H1 (cell line): ENCODE measurements at regions not wholly inside any gene's neighbourhood (a gene's known extent, or its start where the extent isn't known, plus 50 kb on each side); places are given as distances from the start of the nearest gene placed in this dataset.

ENCODE experiments used
- CTCF ChIA-PET: fragments of 300-600 bp; sonication (Branson Sonifier 250); formaldehyde crosslinking; loops from one replicate; lab custom pipeline; 2021; ENCODE audit not compliant: partially characterized antibody; lab: Charles Lee
- POLR2A ChIA-PET: fragments of 300-600 bp; sonication (Branson Sonifier 250); formaldehyde crosslinking; loops from one replicate; lab custom pipeline; 2021; ENCODE audit warnings: inconsistent platforms; ENCODE audit not compliant: partially characterized antibody; lab: Charles Lee
- DNase-seq, 2 experiments: peaks; one replicate each; pipeline versions ENCODE4 v3.0.0 to v3.0.0-alpha.2; 2010 to 2022; ENCODE audit warnings: low spot score in 2 of 2, low read depth in 1 of 2, mixed read lengths in 1 of 2
- FAIRE-seq: peaks from 2 replicates; lab custom pipeline; 2011; peaks lifted over from hg19 to GRCh38; lab: Jason Lieb, UNC
- H2AFZ ChIP-seq: 2 replicates; pipeline ENCODE4 v1.8.1; 2012; ENCODE audit warnings: low read length, inconsistent platforms
- H2AK5ac ChIP-seq: 2 replicates; pipeline ENCODE4 v1.6.1; 2013; ENCODE audit warnings: low read depth, low read length
- H2BK120ac ChIP-seq: replicated peaks from 2 replicates; pipeline ENCODE3; 2013; ENCODE audit warnings: low read depth, low read length, inconsistent platforms
- H2BK12ac ChIP-seq: 2 replicates; pipeline ENCODE4 v1.6.1; 2013; ENCODE audit warnings: low read depth, low read length
- H2BK15ac ChIP-seq: 2 replicates; pipeline ENCODE4 v1.6.1; 2013; ENCODE audit warnings: low read length
- H2BK20ac ChIP-seq: 2 replicates; pipeline ENCODE4 v1.6.1; 2013; ENCODE audit warnings: low read length
- H2BK5ac ChIP-seq: 2 replicates; pipeline ENCODE4 v1.6.1; 2013; ENCODE audit warnings: low read depth, low read length
- H3K14ac ChIP-seq: 2 replicates; pipeline ENCODE4 v1.6.1; 2013; ENCODE audit warnings: inconsistent platforms; ENCODE audit not compliant: insufficient read length
- H3K18ac ChIP-seq: 2 replicates; pipeline ENCODE4 v1.6.1; 2013; ENCODE audit warnings: low read length; ENCODE audit errors: extremely low read depth
- H3K23ac ChIP-seq: 2 replicates; pipeline ENCODE4 v1.6.1; 2013; ENCODE audit warnings: inconsistent platforms; ENCODE audit not compliant: insufficient read length
- H3K23me2 ChIP-seq: 2 replicates; pipeline ENCODE4 v1.6.1; 2013; ENCODE audit warnings: low read depth, low read length
- H3K27ac ChIP-seq: 2 replicates; pipeline ENCODE4 v1.6.1; 2011; ENCODE audit warnings: low read depth, low read length, inconsistent platforms
- H3K27me3 ChIP-seq, 4 experiments: replicated peaks in 1 of 4; 1 replicate in 1 of 4; 2 replicates in 3 of 4; pipeline versions ENCODE4 v1.6.1 to v1.8.1; 2011 to 2013; ENCODE audit warnings: low read length in 3 of 4, mild to moderate bottlenecking in 3 of 4, inconsistent platforms in 2 of 4, mixed read lengths in 2 of 4, moderate library complexity in 1 of 4; ENCODE audit not compliant: control insufficient read depth in 3 of 4, insufficient read depth in 3 of 4; ENCODE audit errors: extremely low read depth in 1 of 4
- H3K36me3 ChIP-seq, 4 experiments: 2 replicates each; pipeline versions ENCODE4 v1.6.1 to v1.8.1; 2011 to 2013; ENCODE audit warnings: mild to moderate bottlenecking in 4 of 4, low read length in 3 of 4, moderate library complexity in 2 of 4, control low read depth in 1 of 4, inconsistent platforms in 1 of 4; ENCODE audit not compliant: insufficient read depth in 4 of 4, control insufficient read depth in 2 of 4
- H3K4ac ChIP-seq: replicated peaks from 2 replicates; pipeline ENCODE3; 2013; ENCODE audit warnings: low read length, low read depth, mixed read lengths, inconsistent platforms; ENCODE audit not compliant: insufficient read length
- H3K4me1 ChIP-seq, 4 experiments: replicated peaks in 1 of 4; 1 replicate in 1 of 4; 2 replicates in 3 of 4; pipeline versions ENCODE4 v1.6.1 to v1.8.1; 2011 to 2013; ENCODE audit warnings: low read length in 3 of 4, inconsistent platforms in 2 of 4, mixed read lengths in 1 of 4; ENCODE audit not compliant: insufficient read depth in 4 of 4, control insufficient read depth in 3 of 4
- H3K4me2 ChIP-seq, 2 experiments: 2 replicates each; pipeline versions ENCODE4 v1.6.1 to v1.8.1; 2011 to 2013; ENCODE audit warnings: low read depth in 2 of 2, low read length in 2 of 2, control low read depth in 1 of 2, inconsistent platforms in 1 of 2, mild to moderate bottlenecking in 1 of 2; ENCODE audit not compliant: insufficient read depth in 1 of 2
- H3K4me3 ChIP-seq, 4 experiments: fragments of 200-600, 300-600 bp in 1 of 4; sonication (generic), shearing (Covaris generic), sonication (Bioruptor Twin) in 1 of 4; 2 replicates each; pipeline versions ENCODE4 v1.5.1 to v1.8.1; 2011 to 2016; ENCODE audit warnings: low read length in 4 of 4, low read depth in 3 of 4, control low read depth in 2 of 4, inconsistent platforms in 2 of 4, mild to moderate bottlenecking in 2 of 4, mixed read lengths in 1 of 4, moderate library complexity in 1 of 4; ENCODE audit not compliant: insufficient read depth in 2 of 4; ENCODE audit errors: extremely low read depth in 1 of 4
- H3K56ac ChIP-seq: replicated peaks from 2 replicates; pipeline ENCODE3; 2013; ENCODE audit warnings: low read depth, mild to moderate bottlenecking, mixed read lengths, low read length, inconsistent platforms; ENCODE audit not compliant: insufficient read length
- H3K79me1 ChIP-seq: 2 replicates; pipeline ENCODE4 v1.6.1; 2013; ENCODE audit warnings: low read depth, low read length, control low read depth
- H3K79me2 ChIP-seq, 2 experiments: 2 replicates each; pipeline versions ENCODE4 v1.6.1 to v1.8.1; 2012 to 2013; ENCODE audit warnings: low read length in 2 of 2, mild to moderate bottlenecking in 2 of 2, inconsistent platforms in 1 of 2; ENCODE audit not compliant: insufficient read depth in 2 of 2, control insufficient read depth in 1 of 2
- H3K9ac ChIP-seq, 4 experiments: replicated peaks in 1 of 4; 1 replicate in 1 of 4; 2 replicates in 3 of 4; pipeline versions ENCODE4 v1.6.1 to v1.8.1; 2011 to 2013; ENCODE audit warnings: low read depth in 3 of 4, low read length in 3 of 4, control low read depth in 2 of 4, mild to moderate bottlenecking in 2 of 4, moderate library complexity in 2 of 4, inconsistent platforms in 1 of 4; ENCODE audit errors: extremely low read depth in 1 of 4
- H3K9me3 ChIP-seq, 2 experiments: 2 replicates each; pipeline versions ENCODE4 v1.6.1 to v1.8.1; 2012 to 2013; ENCODE audit warnings: mild to moderate bottlenecking in 2 of 2, moderate library complexity in 2 of 2, control low read depth in 1 of 2, inconsistent platforms in 1 of 2, low read depth in 1 of 2, low read length in 1 of 2, mixed read lengths in 1 of 2; ENCODE audit not compliant: insufficient read depth in 2 of 2
- H4K20me1 ChIP-seq, 2 experiments: replicated peaks in 1 of 2; 2 replicates each; pipeline versions ENCODE3 to v1.8.1; 2011 to 2013; ENCODE audit warnings: inconsistent platforms in 2 of 2, low read length in 2 of 2, mild to moderate bottlenecking in 1 of 2; ENCODE audit not compliant: insufficient read depth in 2 of 2, control insufficient read depth in 1 of 2
- H4K5ac ChIP-seq: 2 replicates; pipeline ENCODE4 v1.6.1; 2013; ENCODE audit warnings: low read length, low read depth, mixed read lengths, inconsistent platforms; ENCODE audit not compliant: insufficient read length
- H4K8ac ChIP-seq: 2 replicates; pipeline ENCODE4 v1.8.0; 2013; ENCODE audit warnings: mild to moderate bottlenecking, moderate library complexity, low read length, inconsistent platforms; ENCODE audit not compliant: insufficient read depth; ENCODE audit errors: extremely low read depth
- H4K91ac ChIP-seq: replicated peaks from 2 replicates; pipeline ENCODE3; 2013; ENCODE audit warnings: low read length, mixed read lengths, inconsistent platforms; ENCODE audit not compliant: insufficient read length
- WGBS, 2 experiments: shearing (Covaris generic) in 1 of 2; methylation state at CpG; one replicate each; pipeline versions ENCODE4 v1.1.6 to v1.1.7; 2013 to 2015; ENCODE audit warnings: low lambda C conversion rate in 2 of 2, mixed read lengths in 2 of 2, inconsistent platforms in 1 of 2, low coverage in 1 of 2, missing lambda C conversion rate in 1 of 2; ENCODE audit not compliant: insufficient replicate concordance in 2 of 2, insufficient coverage in 1 of 2, insufficient read length in 1 of 2; ENCODE audit errors: extremely low coverage in 1 of 2, missing lambda C conversion rate in 1 of 2; 5-methylcytosine and 5-hydroxymethylcytosine counted together
- TF ChIP-seq, protein P1 (sequence below): IDR thresholded peaks from 2 replicates; pipeline ENCODE4 v1.6.1; 2012; ENCODE audit warnings: low read length, inconsistent platforms

DNA sequence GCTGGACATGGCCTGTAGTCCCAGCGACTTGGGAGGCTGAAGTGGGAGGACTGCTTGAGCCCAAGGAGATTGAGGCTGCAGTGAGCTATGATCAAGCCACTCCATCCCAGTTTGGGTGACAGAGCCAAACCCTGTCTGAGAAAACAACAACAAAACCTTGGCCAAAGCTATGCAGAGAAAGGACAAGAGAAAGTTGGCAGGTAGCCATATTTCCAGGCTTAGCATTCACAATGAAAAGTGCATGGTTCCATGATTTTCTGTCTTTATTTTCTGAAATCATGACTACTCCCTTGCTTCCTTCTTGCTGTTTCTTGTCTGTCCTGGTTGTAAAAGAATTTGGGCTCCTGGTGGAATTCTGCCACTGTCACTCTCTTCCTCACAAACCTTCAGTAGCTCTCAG is 284.6 kb upstream of the C2CD4B start:
- Histone ChIP-seq H4K8ac (no peak overlapping the region), H3K4me1 (peaks cover 5 to 15% (median 6%) of the 10 kb centered on the region in 4 experiments; a peak in 5 of 7 replicates), H2BK120ac (no peak overlapping the region), H2BK12ac (no peak overlapping the region), H3K56ac (no peak overlapping the region), H2AFZ (no peak overlapping the region), H3K4me2 (no peak overlapping the region), H4K91ac (no peak overlapping the region), H3K9me3 (no peaks in the 10 kb centered on the region), H3K18ac (no peak overlapping the region), H2BK5ac (no peak overlapping the region), H3K27ac (no peak overlapping the region), H3K14ac (no peak overlapping the region), H2BK15ac (no peak overlapping the region), H2AK5ac (no peak overlapping the region), H3K23ac (no peak overlapping the region), H3K27me3 (no peaks in the 10 kb centered on the region; a peak in 1 of 7 replicates), H3K36me3 (no peaks in the 10 kb centered on the region)
- FAIRE-seq (no peak), DNase-seq (no peak)
- CTCF ChIA-PET: interaction anchor here (1.2 to 3.4 kb wide), 2 partner anchors 11 to 99 kb away, joined by 4 to 19 read pairs; no protein-coding TSS in a partner anchor
- POLR2A ChIA-PET: no interaction called here
- TF ChIP-seq, protein P1, sequence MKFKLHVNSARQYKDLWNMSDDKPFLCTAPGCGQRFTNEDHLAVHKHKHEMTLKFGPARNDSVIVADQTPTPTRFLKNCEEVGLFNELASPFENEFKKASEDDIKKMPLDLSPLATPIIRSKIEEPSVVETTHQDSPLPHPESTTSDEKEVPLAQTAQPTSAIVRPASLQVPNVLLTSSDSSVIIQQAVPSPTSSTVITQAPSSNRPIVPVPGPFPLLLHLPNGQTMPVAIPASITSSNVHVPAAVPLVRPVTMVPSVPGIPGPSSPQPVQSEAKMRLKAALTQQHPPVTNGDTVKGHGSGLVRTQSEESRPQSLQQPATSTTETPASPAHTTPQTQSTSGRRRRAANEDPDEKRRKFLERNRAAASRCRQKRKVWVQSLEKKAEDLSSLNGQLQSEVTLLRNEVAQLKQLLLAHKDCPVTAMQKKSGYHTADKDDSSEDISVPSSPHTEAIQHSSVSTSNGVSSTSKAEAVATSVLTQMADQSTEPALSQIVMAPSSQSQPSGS: no peak
- TF ChIP-seq, all 59 proteins: peak for 0
- H3K9ac ChIP-seq: no peak overlapping the region
- no peak overlapping the region for H2BK20ac ChIP-seq
- no peak overlapping the region for H3K4me3 ChIP-seq
- H3K79me1 ChIP-seq: no peaks in the 10 kb centered on the region
- H3K4ac ChIP-seq: no peak overlapping the region
- H3K23me2 ChIP-seq: no peaks in the 10 kb centered on the region
- no peaks in the 10 kb centered on the region for H3K79me2 ChIP-seq
- no peaks in the 10 kb centered on the region for H4K20me1 ChIP-seq
- WGBS, 2 experiments: 89% methylated on average over 1 of the region's 1 CpG; no CpG with 5 or more reads in 1 of the 2 experiments
- H4K5ac ChIP-seq: no peak overlapping the region
